Fibroblast of skin of left biceps (primary cell): ENCODE measurements at regions not wholly inside any gene's neighbourhood (a gene's known extent, or its start where the extent isn't known, plus 50 kb on each side); places are given as distances from the start of the nearest gene placed in this dataset.
"Not testable (repeated sequence)": the region's sequence is repeated elsewhere in the genome, so short reads cannot be mapped to it uniquely, and the experiment has no call there.

Experiments used
- DNase-seq, 2 experiments: peaks; one replicate each; pipeline ENCODE4 v3.0.0-alpha.2; 2013; ENCODE audit warnings: low read depth in 2 of 2

DNA sequence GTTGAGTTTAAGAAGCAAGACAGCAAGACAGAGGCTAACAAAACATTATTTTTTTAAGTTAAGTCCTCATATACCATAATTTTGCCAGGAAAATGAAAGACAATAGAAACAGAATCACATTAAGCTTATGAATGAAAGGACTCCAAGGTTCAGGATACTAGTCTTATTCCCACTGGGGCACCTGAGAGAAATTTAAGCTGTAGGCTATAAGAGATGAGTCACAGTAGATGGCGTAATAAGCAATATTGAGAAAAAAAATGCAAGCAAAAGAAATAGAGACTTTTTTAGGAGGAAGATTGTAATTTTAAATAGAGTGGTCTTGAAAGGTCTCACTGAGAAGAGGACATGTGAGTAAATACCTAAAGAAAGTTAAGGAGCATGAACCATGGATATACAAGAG, 57.1 kb upstream of the KIF2B start:
- DNase-seq = no peak

DNA sequence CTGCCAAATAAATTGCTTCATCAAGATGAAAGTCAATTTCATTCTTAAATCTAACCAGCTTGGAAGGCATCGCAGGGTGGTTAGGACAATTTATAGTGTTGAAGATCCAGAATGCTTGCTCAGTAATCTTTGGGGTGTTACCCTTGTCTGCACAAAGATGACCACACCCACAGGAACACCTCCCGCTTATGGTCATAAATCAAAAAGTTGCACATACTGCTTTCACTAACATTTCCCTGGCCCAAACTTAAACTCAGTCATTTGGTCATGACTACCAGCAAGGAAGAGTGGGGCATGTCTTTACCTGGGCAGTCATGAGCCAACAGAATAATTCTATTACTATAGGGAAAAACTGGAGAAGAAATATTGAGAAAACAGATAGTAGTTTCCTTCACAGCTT, 57.6 kb upstream of the KIF2B start:
- DNase-seq = no peak

DNA sequence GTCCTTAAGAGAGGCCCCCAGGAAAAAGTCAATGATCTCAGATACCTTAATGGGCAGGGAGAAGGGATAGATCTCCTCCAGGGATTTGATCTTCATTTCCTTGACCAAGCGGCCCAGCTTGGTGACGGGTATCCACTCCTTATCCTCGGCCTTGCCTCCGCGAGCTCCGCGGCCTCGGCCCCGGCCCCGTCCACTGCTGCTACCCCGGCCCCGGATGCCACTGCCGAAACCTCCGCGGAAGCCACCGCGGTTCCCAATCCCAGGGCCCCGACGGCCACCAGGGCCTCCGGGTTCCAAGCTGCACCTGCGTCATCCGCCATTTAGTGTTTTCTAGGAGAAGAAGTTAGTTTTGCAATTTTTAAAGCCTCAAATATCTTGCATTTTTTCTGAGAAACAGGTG, 65.2 kb upstream of the KIF2B start:
- DNase-seq = no peak

DNA sequence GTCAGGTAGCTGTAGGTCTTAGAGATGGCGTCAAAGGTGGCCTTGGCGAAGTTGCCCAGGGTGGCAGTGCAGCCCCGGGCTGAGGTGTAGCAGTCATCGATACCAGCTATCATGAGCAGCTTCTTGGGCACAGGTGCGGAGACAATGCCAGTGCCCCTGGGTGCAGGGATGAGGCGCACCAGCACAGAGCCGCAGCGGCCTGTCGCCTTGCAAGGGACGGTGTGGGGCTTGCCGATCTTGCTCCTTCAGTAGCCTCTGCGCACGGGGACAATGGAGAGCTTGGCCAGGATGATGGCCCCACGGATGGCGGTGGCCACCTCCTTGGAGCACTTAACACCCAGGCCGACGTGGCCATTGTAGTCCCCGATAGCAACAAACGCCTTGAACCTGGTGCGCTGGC, 65.6 kb upstream of the KIF2B start:
- DNase-seq = not testable (repeated sequence)

DNA sequence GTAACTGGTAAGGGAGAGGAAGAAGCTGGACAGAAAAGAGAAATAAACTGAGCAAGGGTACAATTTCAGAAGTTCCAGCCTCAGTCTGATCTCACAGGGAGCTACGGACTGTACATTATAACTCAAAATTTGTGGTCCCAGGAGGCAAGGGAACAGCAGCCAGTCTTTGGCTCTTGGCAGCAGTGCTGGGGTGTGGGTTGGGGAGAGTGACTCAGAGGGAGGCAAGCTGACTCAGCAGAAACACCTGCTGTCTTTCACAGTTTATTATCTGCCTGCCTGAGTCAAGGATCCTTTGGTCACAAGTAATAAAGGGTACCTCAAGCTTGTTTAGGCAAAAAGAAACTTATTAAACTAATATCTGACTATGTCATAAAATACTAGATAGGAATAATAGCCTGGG, 73.5 kb upstream of the KIF2B start:
- peak in 1 of 2 experiments; percentile 9 for DNase-seq

DNA sequence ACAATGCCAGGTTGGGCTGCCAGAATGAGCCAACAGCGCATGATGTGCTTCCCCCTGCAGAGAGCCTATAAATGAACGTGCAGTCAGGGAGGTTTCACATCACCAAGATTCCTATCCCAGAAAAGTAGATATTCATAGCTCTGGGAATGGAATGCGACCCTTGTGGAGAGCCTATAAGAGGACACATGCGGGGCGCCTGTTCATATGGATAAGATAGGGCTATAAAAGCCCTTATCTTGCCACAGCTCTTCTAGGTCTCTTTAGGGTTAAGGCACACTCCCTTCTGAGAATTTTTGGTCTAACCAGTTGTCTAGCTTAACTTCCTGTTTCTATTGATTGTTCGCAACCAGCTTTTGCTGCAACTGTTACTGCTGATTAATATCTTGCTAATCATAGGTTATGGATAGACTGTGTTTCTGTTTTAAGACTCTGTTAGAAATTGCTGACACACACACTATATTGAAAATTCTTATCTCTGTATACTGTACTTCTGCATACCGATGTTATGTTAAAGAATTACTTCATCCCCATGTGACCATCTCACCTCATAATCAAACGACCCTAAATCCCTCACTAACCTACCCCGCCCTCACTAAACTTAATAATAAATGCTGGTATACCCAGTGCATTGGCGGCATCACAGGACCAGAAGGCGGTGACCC, 74.4 kb upstream of the KIF2B start:
- not testable (repeated sequence) for DNase-seq

DNA sequence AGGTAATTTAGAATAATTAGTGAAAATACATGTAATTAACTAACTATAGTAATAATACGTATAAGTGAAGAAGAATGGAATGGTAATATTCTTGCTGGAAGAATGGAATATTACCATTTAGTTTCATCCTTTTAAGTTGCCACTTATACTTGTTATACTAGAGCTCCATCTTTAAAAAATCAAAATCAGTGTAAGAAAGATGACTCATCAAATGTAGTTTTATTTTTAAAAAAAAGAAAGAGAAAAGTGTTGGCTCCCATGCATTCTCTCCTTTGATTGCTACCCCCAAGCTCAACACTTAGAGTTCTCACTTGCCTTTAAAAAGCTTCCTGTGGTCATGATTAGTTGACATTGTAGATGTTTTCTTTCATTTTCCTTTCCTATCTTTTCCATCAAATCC, 82.4 kb upstream of the KIF2B start:
- DNase-seq = no peak

DNA sequence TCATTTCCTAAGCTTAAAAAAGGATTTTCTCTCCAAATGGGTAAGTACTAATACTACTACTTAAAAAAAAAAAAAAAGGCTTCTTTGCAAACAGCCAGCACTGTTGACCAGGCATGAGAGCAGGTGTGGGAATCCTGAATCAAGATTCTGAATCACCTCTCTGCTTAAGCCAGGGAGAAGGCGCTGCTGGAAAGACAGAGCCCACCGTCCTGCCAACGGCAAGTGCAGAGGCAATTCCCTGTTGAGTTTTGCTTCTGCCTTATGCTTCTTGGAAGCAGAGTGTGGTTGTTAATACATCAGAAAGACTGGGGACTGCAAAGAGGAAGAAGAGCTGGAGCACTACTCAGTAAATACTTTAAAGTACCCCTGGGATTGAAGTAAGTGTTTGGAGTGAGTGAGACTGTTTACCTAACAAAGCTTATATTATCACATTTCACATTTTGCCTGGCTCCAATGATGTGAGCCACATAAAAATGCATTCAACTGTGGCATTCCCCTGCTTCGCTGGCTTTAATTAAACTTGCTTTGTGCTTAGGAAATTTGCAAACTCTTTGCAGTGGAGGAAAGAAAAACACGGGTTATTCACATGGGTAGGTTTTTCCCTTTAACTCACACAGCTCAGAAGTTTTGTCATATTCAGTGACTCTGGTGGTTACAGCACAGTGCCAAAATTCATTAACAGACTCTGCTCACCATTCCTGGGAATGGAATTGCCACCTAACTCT, 86.0 kb upstream of the KIF2B start:
- no peak for DNase-seq

DNA sequence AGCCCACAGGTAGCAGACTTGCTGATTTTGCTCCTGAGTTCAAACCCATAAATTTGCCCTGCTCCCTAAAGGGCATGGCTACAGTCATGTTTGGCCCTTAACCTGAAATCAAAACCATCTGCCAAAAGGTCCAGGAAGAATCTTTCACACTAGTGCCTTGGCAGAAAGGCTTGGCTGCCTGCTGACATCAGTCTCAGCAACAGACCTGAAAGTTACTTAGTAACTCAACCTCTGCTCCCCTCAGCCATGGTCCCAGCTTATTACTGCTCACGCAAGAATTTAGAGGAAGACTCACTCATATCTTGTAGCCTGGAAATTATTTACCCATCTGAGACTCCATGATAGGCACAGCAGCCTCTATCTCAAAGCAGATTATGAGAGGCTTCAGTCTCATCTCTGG, 98.0 kb upstream of the KIF2B start:
- DNase-seq = no peak

DNA sequence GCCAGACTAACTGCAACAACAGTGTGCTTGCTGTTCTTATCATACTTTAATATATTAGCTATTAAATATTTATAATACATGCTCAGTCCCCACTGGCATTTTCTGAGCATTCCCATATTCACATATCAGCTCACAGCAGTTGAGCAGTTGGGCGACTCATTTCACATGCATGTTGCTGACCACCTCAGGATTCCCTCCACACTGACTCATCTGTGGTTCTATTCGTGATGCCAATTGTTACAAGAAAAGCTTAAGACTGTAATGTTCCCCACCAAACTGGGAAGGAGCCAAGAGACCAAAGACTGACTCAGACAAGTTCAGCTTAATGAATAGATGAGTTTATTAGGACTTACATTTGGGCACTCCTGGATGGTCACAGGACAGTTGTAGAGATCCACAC, 100.3 kb upstream of the KIF2B start:
- peak; percentile 99 for DNase-seq

DNA sequence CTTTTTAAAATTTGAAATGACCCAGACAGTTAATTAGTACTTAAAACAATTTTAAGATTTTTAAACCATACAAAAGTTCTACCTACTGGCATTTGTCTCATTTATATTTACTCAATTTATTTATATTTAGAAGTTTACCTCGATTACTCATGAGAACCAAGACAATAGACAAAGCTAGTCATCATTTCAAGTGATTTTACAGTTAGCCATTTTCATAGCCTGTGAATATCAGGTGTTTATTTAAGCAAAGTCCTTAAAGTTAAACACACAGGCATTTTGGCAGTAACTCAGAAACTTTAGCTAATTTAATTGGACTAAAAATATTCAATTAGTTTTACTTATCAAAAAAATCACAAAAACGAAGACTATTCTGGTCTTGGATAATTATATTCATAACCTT, 101.6 kb upstream of the KIF2B start:
- no peak for DNase-seq

DNA sequence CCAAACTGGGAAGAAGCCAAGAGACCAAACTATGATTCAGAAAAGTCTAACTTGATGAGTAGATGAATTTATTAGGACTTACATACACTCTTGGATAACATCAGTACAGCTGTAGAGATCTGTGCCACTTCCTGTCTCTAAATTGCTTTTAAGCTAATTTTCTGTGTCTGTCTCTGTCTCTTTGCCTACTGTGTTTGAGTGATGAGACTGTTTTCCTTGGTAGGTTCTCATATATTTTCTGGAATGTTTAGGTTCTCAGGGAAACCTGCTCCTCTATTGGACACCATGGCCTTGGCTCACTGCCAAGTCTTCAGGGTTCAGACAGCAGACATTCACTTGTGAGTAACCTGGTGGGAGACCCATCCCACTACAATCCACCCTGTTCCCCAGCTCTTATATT, 103.5 kb upstream of the KIF2B start:
- no peak for DNase-seq

DNA sequence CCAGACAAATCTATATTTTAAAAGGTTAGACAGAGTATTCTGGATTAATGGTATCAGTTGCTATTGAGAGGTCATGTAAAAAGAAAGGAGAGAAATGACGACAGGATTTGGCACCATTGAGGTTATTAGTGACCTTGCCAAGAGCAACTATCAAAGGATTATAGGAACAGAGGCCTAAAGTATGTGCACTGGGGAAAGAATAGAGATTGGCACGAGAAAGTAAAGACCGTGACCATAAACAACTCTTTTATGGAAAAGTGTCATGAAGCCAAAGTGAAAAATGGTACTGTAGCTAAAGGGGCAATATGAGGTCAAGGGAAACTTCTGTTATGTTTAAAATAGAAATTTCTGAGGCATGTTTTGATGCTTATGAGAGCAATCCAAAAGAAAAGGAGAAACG, 115.2 kb upstream of the KIF2B start:
- DNase-seq = no peak

DNA sequence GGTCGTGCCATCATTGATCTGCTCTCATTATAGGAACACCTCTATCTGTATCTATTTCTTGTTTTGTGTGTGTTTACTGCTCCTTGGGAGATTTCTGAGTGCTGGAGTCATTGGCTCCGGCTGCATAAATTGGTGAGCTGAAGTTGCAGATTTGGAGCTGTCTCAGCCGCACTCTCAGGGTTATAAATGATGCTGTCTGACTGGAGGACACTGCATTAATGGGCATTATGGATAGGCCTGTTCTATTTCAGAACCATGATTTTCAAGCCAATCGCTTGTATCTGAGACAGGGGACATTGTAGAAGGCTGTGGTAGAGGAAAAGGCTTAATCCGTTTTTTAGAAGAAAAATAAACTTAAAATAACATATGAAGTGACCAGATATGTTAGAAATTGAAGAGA, 126.4 kb upstream of the KIF2B start:
- no peak for DNase-seq

DNA sequence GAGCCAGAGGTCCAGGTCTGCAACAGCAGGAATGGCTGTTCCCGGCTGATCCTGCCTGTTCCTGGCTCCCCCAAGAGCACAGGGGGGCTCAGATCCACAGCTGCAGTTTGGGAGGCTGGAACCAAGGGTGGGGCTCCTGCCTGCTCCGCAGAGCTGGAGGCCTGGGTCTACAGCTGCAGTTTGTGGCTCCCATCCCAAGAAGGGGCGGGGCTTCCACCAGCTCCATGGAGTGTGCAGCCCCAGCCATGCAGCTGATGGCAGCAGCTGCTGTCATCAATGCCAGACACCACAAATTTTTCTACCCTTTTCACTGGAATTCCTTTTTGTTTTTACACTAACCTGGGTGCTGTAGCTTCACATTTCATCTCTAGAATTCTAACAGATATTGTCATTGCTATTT, 135.4 kb upstream of the KIF2B start:
- no peak for DNase-seq

DNA sequence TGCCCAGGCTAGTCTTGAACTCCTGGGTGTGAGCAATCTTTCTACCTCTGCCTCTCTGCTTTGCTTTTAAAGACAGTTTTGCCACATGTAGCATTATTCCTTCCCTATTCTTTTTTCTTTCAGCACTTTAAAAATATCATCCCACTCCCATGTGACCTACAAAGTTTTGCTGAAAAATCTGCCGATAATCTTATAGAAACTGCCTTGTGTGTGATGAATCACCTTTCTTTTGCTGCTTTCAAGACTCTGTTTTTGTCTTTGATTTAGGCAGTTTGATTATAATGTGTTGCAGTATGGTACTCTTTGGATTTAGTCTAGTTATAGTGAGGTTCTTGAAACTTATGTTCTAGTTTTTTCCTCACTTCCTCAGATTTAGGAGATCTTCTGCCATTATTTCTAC, 142.0 kb upstream of the KIF2B start:
- DNase-seq = no peak

DNA sequence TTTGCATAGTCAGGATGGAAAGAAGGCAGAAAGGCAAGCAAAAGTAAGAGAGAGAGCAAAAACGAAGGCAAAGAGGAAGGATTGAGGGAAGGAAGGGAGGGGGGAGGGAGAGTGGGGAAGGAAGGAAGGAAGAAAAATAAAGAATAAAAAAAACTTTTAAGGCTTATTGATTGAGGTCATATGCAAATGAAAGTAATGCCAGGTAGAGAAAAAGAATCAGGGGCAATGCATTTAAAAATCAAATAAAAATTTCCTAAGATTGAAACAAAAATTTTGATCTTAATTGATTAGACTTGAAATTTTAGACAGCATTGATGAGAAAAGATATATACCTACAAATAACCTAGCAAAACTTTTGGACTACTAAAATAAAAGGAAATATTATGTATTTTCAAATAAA, 153.9 kb upstream of the KIF2B start:
- no peak for DNase-seq

DNA sequence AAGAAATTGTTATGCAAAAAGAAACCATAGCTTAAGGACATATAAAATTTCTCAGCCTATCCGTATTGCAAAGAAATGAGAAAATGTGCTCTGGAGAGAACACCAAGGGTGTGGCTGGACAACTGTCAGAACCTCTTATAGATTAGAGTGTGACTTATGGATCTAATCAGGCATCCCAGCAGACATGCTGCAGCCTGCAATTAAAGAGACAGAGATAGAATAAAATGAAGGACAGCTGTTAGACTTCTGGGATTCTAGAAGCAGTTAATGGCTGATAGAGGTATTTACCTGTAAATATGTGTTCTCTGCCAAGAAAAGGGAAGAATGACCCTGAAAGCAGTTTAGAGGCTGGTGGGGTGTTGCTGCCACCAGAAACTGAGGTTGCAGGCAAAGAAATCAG, 160.1 kb upstream of the KIF2B start:
- DNase-seq = no peak

DNA sequence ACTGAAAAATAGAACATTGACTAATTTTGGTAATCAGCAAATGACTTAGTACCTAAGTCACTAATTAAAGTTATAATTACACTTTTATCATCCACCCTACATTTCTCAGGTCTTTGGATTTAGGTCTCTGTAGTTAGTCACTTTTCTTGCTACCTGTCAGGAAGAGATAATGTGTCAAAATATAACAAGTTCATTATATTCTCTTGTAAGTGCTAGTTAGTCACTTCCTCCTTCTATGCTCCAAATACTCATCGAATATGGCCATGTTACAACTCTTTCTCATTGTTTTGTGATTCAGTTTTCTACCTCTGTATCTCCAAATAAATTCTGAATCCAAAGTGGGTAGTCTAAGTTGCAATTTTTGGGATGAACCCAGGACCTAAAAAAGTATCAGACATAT, 163.5 kb upstream of the KIF2B start:
- DNase-seq = no peak

DNA sequence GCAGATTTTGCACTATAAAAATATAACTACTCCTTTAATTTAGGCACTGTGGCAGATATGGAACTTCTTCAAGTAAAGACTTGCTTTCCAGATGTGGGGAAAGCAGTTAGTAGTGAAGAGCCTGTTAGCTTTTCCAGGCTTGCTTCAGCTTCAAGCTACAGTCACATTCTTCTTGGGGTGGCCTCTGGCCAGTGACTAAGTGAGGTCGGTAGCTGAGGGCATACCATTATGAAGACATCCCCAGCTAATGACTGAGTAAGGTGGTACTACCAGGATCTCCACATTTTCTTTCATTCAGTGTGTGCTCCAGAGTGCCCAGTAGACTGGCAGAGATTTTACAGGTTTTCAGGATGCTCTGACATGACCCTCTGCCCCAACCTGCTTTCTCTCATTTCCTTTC, 167.1 kb upstream of the KIF2B start:
- DNase-seq = no peak

DNA sequence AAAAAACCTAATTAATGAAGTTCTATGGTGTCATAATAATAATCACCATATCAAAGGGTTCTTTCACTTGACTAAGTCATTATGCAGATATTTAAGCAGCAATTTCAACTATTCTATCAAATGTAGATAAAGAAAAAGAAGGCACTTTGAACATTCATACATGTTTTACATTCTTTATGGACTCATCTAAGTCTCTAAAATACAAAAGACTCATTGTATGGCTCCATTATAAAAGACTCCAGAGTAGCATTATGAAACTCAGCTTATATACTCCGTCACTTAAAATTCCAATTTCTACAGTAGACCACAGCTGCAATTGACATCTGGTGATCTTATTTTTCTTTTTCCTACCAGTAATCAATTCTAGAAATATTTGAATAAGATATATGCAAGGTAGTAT, 173.5 kb upstream of the KIF2B start:
- DNase-seq = no peak

DNA sequence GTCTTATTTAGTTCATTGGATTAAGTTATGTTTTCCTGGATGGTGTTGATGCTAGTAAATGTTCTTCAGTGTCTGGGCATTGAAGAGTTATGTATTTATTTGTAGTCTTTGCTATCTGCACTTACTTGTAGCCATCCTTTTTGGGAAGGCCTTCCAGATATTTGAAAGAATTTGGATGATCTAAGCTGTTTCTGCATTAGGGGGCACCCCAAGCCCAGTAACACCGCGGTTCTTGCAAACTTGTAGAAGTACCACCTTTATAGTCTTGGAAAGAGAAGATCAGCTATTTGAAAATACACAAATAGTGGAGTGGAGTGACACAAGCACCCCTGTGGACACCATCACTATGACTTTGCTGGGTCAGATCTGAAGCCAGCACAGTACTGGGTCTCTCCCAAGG, 175.9 kb upstream of the KIF2B start:
- DNase-seq = no peak

DNA sequence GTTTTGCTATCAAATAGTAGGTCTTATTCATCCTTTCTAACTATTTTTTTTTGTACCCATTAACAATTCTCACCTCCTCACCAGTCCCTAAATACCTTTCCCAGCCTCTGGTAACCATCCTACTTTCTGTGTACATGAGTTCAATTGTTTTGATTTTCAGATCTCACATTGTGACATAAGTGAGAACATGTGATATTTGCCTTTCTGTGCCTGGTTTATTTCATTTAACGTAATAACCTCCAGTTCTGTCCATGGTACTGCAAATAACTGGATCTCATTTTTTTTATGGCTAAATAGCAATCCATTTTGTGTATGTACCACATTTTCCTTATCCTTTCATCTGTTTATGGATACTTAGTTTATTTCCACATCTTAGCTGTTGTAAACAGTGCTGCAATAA, 181.9 kb upstream of the KIF2B start:
- no peak for DNase-seq

DNA sequence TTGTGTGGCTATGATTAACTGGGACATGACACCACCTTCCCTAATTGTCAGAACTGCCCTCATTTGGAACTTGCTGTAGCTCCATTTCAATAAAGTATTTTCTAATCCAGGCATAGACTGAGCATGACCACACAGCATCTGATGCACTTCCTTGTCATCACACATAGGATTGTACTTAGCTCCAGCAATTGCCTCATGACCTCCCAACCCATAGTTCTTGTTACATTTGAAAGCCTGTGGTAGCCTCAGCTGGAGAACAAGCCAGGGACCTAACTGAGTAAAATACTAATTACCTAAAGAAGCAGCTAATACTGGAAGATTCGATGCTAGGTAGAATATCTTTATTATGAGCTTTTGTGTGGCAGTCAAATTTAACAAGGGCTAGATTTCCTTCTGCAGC, 187.3 kb upstream of the KIF2B start:
- DNase-seq = no peak
